B cell (primary cell): ENCODE measurements at regions not wholly inside any gene's neighbourhood (a gene's known extent, or its start where the extent isn't known, plus 50 kb on each side); places are given as distances from the start of the nearest gene placed in this dataset.

Source experiments
- EZH2 ChIP-seq: IDR thresholded peaks from 2 replicates; pipeline ENCODE4 v1.6.1; 2012; ENCODE audit warnings: borderline replicate concordance, low read depth, mild to moderate bottlenecking, moderate library complexity, low read length; ENCODE audit not compliant: insufficient read depth, poor library complexity, severe bottlenecking
- TF ChIP-seq, protein P1 (sequence below): fragments of 200-600 bp; IDR thresholded peaks from one replicate; pipeline ENCODE4 v1.8.0; 2022; ENCODE audit warnings: antibody characterized with exemption, mild to moderate bottlenecking

- TF ChIP-seq, protein P1, sequence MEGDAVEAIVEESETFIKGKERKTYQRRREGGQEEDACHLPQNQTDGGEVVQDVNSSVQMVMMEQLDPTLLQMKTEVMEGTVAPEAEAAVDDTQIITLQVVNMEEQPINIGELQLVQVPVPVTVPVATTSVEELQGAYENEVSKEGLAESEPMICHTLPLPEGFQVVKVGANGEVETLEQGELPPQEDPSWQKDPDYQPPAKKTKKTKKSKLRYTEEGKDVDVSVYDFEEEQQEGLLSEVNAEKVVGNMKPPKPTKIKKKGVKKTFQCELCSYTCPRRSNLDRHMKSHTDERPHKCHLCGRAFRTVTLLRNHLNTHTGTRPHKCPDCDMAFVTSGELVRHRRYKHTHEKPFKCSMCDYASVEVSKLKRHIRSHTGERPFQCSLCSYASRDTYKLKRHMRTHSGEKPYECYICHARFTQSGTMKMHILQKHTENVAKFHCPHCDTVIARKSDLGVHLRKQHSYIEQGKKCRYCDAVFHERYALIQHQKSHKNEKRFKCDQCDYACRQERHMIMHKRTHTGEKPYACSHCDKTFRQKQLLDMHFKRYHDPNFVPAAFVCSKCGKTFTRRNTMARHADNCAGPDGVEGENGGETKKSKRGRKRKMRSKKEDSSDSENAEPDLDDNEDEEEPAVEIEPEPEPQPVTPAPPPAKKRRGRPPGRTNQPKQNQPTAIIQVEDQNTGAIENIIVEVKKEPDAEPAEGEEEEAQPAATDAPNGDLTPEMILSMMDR = no peak
- TF ChIP-seq EZH2 = no peak
Measured at GRCh38 chr20:24792641-24793495, 156.2 kb upstream of the CST7 start.
